NCI-H1417 (cell line): ENCODE measurements at regions not wholly inside any gene's neighbourhood (a gene's known extent, or its start where the extent isn't known, plus 50 kb on each side); places are given as distances from the start of the nearest gene placed in this dataset.
"Not testable (repeated sequence)": the region's sequence is repeated elsewhere in the genome, so short reads cannot be mapped to it uniquely, and the experiment has no call there.

Experiments
- DNase-seq, 3 experiments: peaks; one replicate each; lab custom pipeline; 2025; lab: John Stamatoyannopoulos, UW

- DNase-seq = no peak
Observed at GRCh38 chr4:114249561-114249960, 270.1 kb upstream of the ARSJ start.

- DNase-seq = no peak
Observed at GRCh38 chr4:114249976-114250375, 270.5 kb upstream of the ARSJ start.

- no peak for DNase-seq
Observed at GRCh38 chr4:114250439-114250891, 271.0 kb upstream of the ARSJ start.

GRCh38 chr4:114251020-114251419 lies 271.6 kb upstream of the ARSJ start:
- no peak for DNase-seq

- DNase-seq = no peak
Observed at GRCh38 chr4:114252499-114252898, 273.1 kb upstream of the ARSJ start.

DNA sequence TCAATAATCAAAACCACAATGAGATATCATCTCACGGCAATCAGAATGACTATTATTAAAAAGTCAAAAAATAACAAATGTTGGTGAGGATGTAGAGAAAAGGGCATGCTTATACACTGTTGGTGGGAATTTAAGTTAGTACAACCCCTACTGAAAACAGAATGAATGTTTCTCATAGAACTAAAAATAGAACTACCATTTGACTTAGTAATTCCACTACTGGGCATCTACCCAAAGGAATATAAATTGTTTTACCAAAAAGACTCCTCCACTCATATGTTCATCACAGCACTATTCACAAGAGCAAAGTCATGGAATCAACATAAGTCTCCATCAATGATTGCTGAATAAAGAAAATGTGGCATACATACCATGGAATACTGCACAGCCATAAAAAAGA lies 278.1 kb upstream of the ARSJ start:
- no peak for DNase-seq

DNA sequence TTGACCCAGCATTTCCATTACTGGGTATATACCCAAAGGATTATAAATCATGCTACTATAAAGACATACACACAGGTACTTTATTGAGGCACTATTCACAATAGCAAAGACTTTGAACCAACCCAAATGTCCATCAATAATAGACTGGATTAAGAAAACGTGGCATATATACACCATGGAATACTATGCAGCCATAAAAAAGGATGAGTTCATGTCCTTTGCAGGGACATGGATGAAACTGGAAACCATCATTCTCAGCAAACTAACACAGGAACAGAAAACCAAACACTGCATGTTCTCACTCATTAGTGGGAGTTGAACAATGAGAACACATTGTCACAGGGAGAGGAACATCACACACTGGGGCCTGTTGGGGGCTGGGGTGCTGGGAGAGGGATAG lies 283.0 kb upstream of the ARSJ start:
- not testable (repeated sequence) for DNase-seq

- no peak for DNase-seq
Observed at GRCh38 chr4:114263233-114263632, 283.8 kb upstream of the ARSJ start.

- DNase-seq = no peak
Observed at GRCh38 chr4:114264452-114264851, 285.0 kb upstream of the ARSJ start.

- no peak for DNase-seq
Observed at GRCh38 chr4:114264877-114265291, 285.4 kb upstream of the ARSJ start.

- DNase-seq = peak in 2 of 3 experiments; percentile 33 to 90
Observed at GRCh38 chr4:114265342-114265741, 285.9 kb upstream of the ARSJ start.

GRCh38 chr4:114267976-114268375 lies 288.5 kb upstream of the ARSJ start:
- DNase-seq = no peak

- no peak for DNase-seq
Observed at GRCh38 chr4:114271031-114271430, 291.6 kb upstream of the ARSJ start.

DNA sequence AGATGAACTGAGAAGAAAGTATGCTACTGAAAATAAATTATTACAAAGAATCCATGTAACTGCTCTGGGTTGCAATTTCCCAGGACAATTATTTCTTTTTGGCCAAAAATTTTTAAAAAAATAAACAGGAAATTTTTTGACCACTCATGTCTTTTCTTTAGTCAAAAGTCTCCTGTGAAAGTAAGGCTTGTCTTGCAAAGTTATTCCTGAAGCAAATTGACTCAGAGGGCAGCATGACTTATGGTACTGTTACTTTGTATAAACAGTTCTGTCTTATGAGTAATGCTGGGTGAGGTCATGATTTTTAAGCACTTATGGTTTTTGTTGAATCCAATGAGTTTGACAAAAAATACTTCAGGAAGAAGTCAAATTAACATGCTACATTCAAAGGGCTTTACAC lies 292.8 kb upstream of the ARSJ start:
- no peak for DNase-seq

- DNase-seq = no peak
Observed at GRCh38 chr4:114273238-114273637, 293.8 kb upstream of the ARSJ start.

DNA sequence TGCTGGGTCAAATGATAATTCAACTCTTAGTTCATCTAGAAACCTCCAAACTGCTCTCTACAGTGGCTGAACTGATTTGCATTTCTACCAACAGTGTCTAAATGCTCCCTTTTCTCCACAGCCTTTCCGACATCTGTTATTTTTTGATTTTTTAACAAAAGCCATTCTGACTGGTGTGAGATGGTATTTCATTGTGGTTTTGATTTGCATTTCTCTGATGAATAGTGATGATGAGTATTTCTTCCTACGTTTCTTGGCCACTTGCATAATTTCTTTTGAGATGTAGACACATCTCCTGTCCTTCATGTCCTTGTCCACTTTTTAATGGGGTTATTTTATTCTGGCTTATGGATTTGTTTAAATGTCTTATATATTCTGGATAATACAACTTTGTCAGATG lies 298.2 kb upstream of the ARSJ start:
- no peak for DNase-seq

- DNase-seq = no peak
Observed at GRCh38 chr4:114279066-114279465, 299.6 kb upstream of the ARSJ start.

- no peak for DNase-seq
Observed at GRCh38 chr4:114279711-114280110, 300.3 kb upstream of the ARSJ start.

DNA sequence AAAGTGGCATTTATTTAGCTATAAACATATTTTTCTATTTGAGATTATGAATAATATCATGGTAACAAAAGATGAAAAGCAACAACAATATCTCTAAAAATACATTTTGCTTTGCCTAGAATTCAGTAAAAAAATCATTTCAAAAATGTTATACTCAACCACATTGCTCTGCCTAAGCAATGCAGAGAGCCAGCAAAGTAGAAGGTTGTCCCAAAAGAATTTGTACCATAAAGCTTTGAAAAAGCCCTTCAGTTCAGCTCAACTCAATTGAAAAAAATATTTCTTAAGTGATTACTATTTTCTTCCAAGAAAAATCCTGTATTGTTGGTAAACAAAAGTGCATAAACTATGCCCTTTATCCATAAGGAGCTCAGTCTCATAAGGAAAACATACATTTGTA lies 301.2 kb upstream of the ARSJ start:
- no peak for DNase-seq

GRCh38 chr4:114281164-114281960 lies 301.9 kb upstream of the ARSJ start:
- DNase-seq = no peak

DNA sequence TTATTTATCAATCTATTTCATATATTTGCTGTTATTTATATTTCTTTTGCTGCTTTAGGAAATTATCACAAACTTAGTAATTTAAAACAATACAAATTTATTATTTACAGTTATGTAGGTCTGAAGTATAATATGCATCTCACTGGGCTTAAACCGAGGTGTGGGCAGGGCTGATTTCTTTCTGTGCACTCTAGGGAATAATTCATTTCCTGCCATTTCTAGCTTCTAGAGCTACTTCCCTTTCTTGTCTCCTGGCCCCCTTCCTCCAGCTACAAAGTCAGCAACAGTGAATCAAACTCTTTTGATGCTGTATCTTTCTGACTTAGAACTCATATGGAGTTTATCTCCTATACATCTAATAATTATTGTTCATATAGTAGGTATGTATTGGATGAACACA lies 303.5 kb upstream of the ARSJ start:
- DNase-seq = no peak

DNA sequence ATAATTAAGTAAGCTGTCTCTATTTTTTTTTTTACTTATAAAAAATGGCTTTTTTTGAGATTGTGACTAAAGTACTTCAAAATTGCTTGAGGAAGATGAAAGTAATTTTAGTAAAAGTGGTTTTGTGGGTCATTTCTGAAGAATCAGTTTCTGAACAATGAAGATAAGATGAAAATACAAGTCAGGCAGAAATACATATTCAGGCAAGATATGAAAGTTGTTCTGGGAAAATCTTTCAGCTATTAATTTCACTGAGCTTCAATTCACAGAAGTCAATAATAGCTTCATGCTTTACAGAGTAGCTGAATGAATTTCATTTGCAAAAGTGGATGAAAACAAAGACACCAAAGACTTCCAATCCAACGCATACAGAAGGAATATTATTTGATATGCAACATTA lies 305.2 kb upstream of the ARSJ start:
- DNase-seq = no peak

GRCh38 chr4:114286262-114286810 lies 306.9 kb upstream of the ARSJ start:
- DNase-seq = no peak
